Activated CD4-positive, alpha-beta T cell treated with anti-CD3 and anti-CD28 coated beads for 36 hours (primary cell): ENCODE measurements at regions not wholly inside any gene's neighbourhood (a gene's known extent, or its start where the extent isn't known, plus 50 kb on each side); places are given as distances from the start of the nearest gene placed in this dataset.
"Not testable (repeated sequence)": the region's sequence is repeated elsewhere in the genome, so short reads cannot be mapped to it uniquely, and the experiment has no call there.

Experiments
- ATAC-seq: fragments of 200-7000 bp; cut with Tn5 transposase; one replicate; pipeline ENCODE4 v1.10.0; 2021; ENCODE audit warnings: mild to moderate bottlenecking, moderate library complexity
- CTCF ChIA-PET: fragments of 350-600 bp; sonication (Branson Sonifier 250); formaldehyde crosslinking; loops from one replicate; lab custom pipeline; 2021; ENCODE audit warnings: antibody characterized with exemption; lab: Charles Lee
- POLR2A ChIA-PET: fragments of 350-600 bp; sonication (Branson Sonifier 250); formaldehyde crosslinking; loops from one replicate; lab custom pipeline; 2021; ENCODE audit warnings: antibody characterized with exemption, inconsistent platforms; lab: Charles Lee
- DNase-seq: peaks from one replicate; pipeline ENCODE4 v3.0.0-alpha.2; 2020
- H3K27ac Mint-ChIP-seq: one replicate; pipeline ENCODE4 v1.8.0; 2021; ENCODE audit warnings: mixed read lengths
- H3K27me3 Mint-ChIP-seq: one replicate; pipeline ENCODE4 v1.8.0; 2021; ENCODE audit warnings: mixed read lengths
- H3K36me3 Mint-ChIP-seq: one replicate; pipeline ENCODE4 v1.8.0; 2021; ENCODE audit warnings: low read depth, mixed read lengths
- H3K4me1 Mint-ChIP-seq: one replicate; pipeline ENCODE4 v1.8.0; 2021; ENCODE audit warnings: mixed read lengths
- H3K4me3 Mint-ChIP-seq: one replicate; pipeline ENCODE4 v1.8.0; 2021; ENCODE audit warnings: mild to moderate bottlenecking, moderate library complexity, mixed read lengths
- H3K9me3 Mint-ChIP-seq: one replicate; pipeline ENCODE4 v1.8.0; 2021; ENCODE audit warnings: low read depth, mixed read lengths
- intact Hi-C, 2 experiments: fragments of 100-400 bp; cut with DNase I in 1 of 2; cut with micrococcal nuclease in 1 of 2; formaldehyde crosslinking; loops; one replicate each; pipeline versions ENCODE4 v1.14.2 to v1.15.1; 2022 to 2024; cut with DNase I, micrococcal nuclease

GRCh38 chr2:36180789-36181482 is 174.6 kb upstream of the CRIM1 start:
- ATAC-seq, H3K9me3 Mint-ChIP-seq, H3K27me3 Mint-ChIP-seq, H3K36me3 Mint-ChIP-seq, POLR2A ChIA-PET, CTCF ChIA-PET, intact Hi-C loops, H3K27ac Mint-ChIP-seq, DNase-seq, H3K4me1 Mint-ChIP-seq, H3K4me3 Mint-ChIP-seq: not testable (repeated sequence)

- H3K9me3 Mint-ChIP-seq, ATAC-seq, H3K27ac Mint-ChIP-seq, H3K4me1 Mint-ChIP-seq, POLR2A ChIA-PET, H3K4me3 Mint-ChIP-seq, DNase-seq, H3K36me3 Mint-ChIP-seq, CTCF ChIA-PET, H3K27me3 Mint-ChIP-seq, intact Hi-C loops: not testable (repeated sequence)
Observed at GRCh38 chr2:36180293-36180692, 175.3 kb upstream of the CRIM1 start.

GRCh38 chr2:36179668-36180269 is 175.8 kb upstream of the CRIM1 start:
- POLR2A ChIA-PET, intact Hi-C loops, H3K9me3 Mint-ChIP-seq, H3K27ac Mint-ChIP-seq, H3K27me3 Mint-ChIP-seq, CTCF ChIA-PET, DNase-seq, ATAC-seq, H3K36me3 Mint-ChIP-seq, H3K4me3 Mint-ChIP-seq, H3K4me1 Mint-ChIP-seq: not testable (repeated sequence)

GRCh38 chr2:36178384-36178783 is 177.2 kb upstream of the CRIM1 start:
- ChIA-PET POLR2A (no interaction called here), CTCF (no interaction called here)
- H3K27ac Mint-ChIP-seq = no peak overlapping the region
- no peaks in the 10 kb centered on the region for H3K36me3 Mint-ChIP-seq
- H3K4me1 Mint-ChIP-seq = no peaks in the 10 kb centered on the region
- ATAC-seq (no peak), DNase-seq (no peak)
- no peaks in the 10 kb centered on the region for H3K9me3 Mint-ChIP-seq
- H3K4me3 Mint-ChIP-seq = no peak overlapping the region
- no peaks in the 10 kb centered on the region for H3K27me3 Mint-ChIP-seq
- intact Hi-C loops = no loop called here

- Mint-ChIP-seq H3K4me1 (no peaks in the 10 kb centered on the region), H3K27ac (no peak overlapping the region), H3K36me3 (no peaks in the 10 kb centered on the region), H3K27me3 (no peaks in the 10 kb centered on the region), H3K4me3 (no peak overlapping the region), H3K9me3 (no peaks in the 10 kb centered on the region)
- DNase-seq = no peak
- ATAC-seq = no peak
- ChIA-PET CTCF (interaction anchor here (0.9 kb wide), 1 partner anchor 248 kb away, joined by 3 read pairs; no protein-coding TSS in a partner anchor), POLR2A (no interaction called here)
- intact Hi-C loops = no loop called here
Observed at GRCh38 chr2:36177282-36177681, 178.3 kb upstream of the CRIM1 start.

GRCh38 chr2:36174920-36175319 is 180.7 kb upstream of the CRIM1 start:
- CTCF ChIA-PET = interaction anchor here (0.9 kb wide), 1 partner anchor 21 kb away, joined by 4 read pairs; no protein-coding TSS in a partner anchor
- no peak for ATAC-seq
- no peaks in the 10 kb centered on the region for H3K4me1 Mint-ChIP-seq
- H3K27ac Mint-ChIP-seq = no peak overlapping the region
- intact Hi-C loops = no loop called here
- H3K27me3 Mint-ChIP-seq = no peaks in the 10 kb centered on the region
- no peaks in the 10 kb centered on the region for H3K9me3 Mint-ChIP-seq
- POLR2A ChIA-PET = no interaction called here
- no peak for DNase-seq
- H3K4me3 Mint-ChIP-seq = no peak overlapping the region
- no peaks in the 10 kb centered on the region for H3K36me3 Mint-ChIP-seq

GRCh38 chr2:36173760-36174404 is 181.7 kb upstream of the CRIM1 start:
- ChIA-PET POLR2A (no interaction called here), CTCF (no interaction called here)
- ATAC-seq (no peak), DNase-seq (no peak)
- no peak overlapping the region for H3K4me3 Mint-ChIP-seq
- no peak overlapping the region for H3K27ac Mint-ChIP-seq
- H3K4me1 Mint-ChIP-seq = no peaks in the 10 kb centered on the region
- intact Hi-C loops = no loop called here
- H3K27me3 Mint-ChIP-seq = no peaks in the 10 kb centered on the region
- H3K36me3 Mint-ChIP-seq = no peaks in the 10 kb centered on the region
- no peaks in the 10 kb centered on the region for H3K9me3 Mint-ChIP-seq

- DNase-seq (no peak), ATAC-seq (no peak)
- ChIA-PET POLR2A (no interaction called here), CTCF (no interaction called here)
- Mint-ChIP-seq H3K4me3 (no peak overlapping the region), H3K27me3 (no peaks in the 10 kb centered on the region), H3K9me3 (no peaks in the 10 kb centered on the region), H3K4me1 (no peaks in the 10 kb centered on the region), H3K36me3 (no peaks in the 10 kb centered on the region), H3K27ac (no peak overlapping the region)
- intact Hi-C loops = no loop called here
Observed at GRCh38 chr2:36172824-36173223, 182.8 kb upstream of the CRIM1 start.

- no peak for ATAC-seq
- ChIA-PET POLR2A (no interaction called here), CTCF (no interaction called here)
- Mint-ChIP-seq H3K27ac (no peak overlapping the region), H3K27me3 (peaks cover 1% of the 10 kb centered on the region), H3K9me3 (no peaks in the 10 kb centered on the region), H3K36me3 (no peaks in the 10 kb centered on the region), H3K4me1 (no peaks in the 10 kb centered on the region), H3K4me3 (no peak overlapping the region)
- DNase-seq = no peak
- intact Hi-C loops = no loop called here
Observed at GRCh38 chr2:36170805-36171204, 184.8 kb upstream of the CRIM1 start.

GRCh38 chr2:36169843-36170242 is 185.7 kb upstream of the CRIM1 start:
- H3K9me3 Mint-ChIP-seq = no peaks in the 10 kb centered on the region
- CTCF ChIA-PET = interaction anchor here (0.7 kb wide), 1 partner anchor 21 kb away, joined by 3 read pairs; no protein-coding TSS in a partner anchor

GRCh38 chr2:36168115-36168514 is 187.5 kb upstream of the CRIM1 start:
- Mint-ChIP-seq H3K9me3 (no peaks in the 10 kb centered on the region), H3K36me3 (no peaks in the 10 kb centered on the region), H3K4me3 (no peak overlapping the region), H3K27ac (no peak overlapping the region), H3K27me3 (peaks cover 6% of the 10 kb centered on the region), H3K4me1 (no peaks in the 10 kb centered on the region)
- no peak for DNase-seq
- ChIA-PET POLR2A (no interaction called here), CTCF (no interaction called here)
- no peak for ATAC-seq
- intact Hi-C loops = no loop called here

More at GRCh38 chr2:36169843-36170242, 185.7 kb upstream of the CRIM1 start:
- H3K36me3 Mint-ChIP-seq = no peaks in the 10 kb centered on the region
- no peaks in the 10 kb centered on the region for H3K4me1 Mint-ChIP-seq
- no peak overlapping the region for H3K4me3 Mint-ChIP-seq
- DNase-seq (no peak), ATAC-seq (no peak)
- peaks cover 5% of the 10 kb centered on the region for H3K27me3 Mint-ChIP-seq
- intact Hi-C loops = no loop called here
- POLR2A ChIA-PET = no interaction called here
- no peak overlapping the region for H3K27ac Mint-ChIP-seq

- ATAC-seq = no peak
- CTCF ChIA-PET = no interaction called here
- Mint-ChIP-seq H3K4me1 (no peaks in the 10 kb centered on the region), H3K27me3 (peaks cover 6% of the 10 kb centered on the region), H3K9me3 (no peaks in the 10 kb centered on the region), H3K27ac (no peak overlapping the region), H3K4me3 (no peak overlapping the region), H3K36me3 (no peaks in the 10 kb centered on the region)
- DNase-seq = no peak
- POLR2A ChIA-PET = interaction anchor here (0.7 kb wide), 1 partner anchor 27 kb away, joined by 4 read pairs; no protein-coding TSS in a partner anchor
- intact Hi-C loops = no loop called here
Observed at GRCh38 chr2:36165132-36165531, 190.4 kb upstream of the CRIM1 start.
